Stomach (tissue), 8 donors: ENCODE measurements at regions not wholly inside any gene's neighbourhood (a gene's known extent, or its start where the extent isn't known, plus 50 kb on each side); places are given as distances from the start of the nearest gene placed in this dataset.

Experiments
- DNase-seq, 2 donors: peaks; one replicate each; pipeline versions ENCODE4 v3.0.0 to v3.0.0-alpha.2; 2013 to 2019
- H3K27ac ChIP-seq, 5 donors: fragments of 200-600 bp in 4 of 5; sonication (generic) in 4 of 5; one replicate each; pipeline ENCODE4 v1.5.1; 2013 to 2019; ENCODE audit warnings: mild to moderate bottlenecking in 1 of 5, moderate library complexity in 1 of 5
- H3K27me3 ChIP-seq, 3 donors: fragments of 200-600 bp; sonication (generic); one replicate each; pipeline ENCODE4 v1.5.1; 2017 to 2019; ENCODE audit warnings: mixed run types in 1 of 3
- H3K36me3 ChIP-seq, 4 donors: fragments of 200-600 bp; sonication (generic); 1 replicate in 3 of 4; 2 replicates in 1 of 4; pipeline ENCODE4 v1.5.1; 2016 to 2019
- H3K4me1 ChIP-seq, 4 donors: fragments of 200-600 bp; sonication (generic); one replicate each; pipeline ENCODE4 v1.5.1; 2016 to 2019
- H3K4me3 ChIP-seq, 4 donors: fragments of 200-600 bp; sonication (generic) in 3 of 4; one replicate each; pipeline ENCODE4 v1.5.1; 2016 to 2019; ENCODE audit warnings: mild to moderate bottlenecking in 1 of 4
- H3K9me3 ChIP-seq, 4 donors: fragments of 200-600 bp; sonication (generic); one replicate each; pipeline ENCODE4 v1.5.1; 2016 to 2019
- EP300 ChIP-seq: sonication (generic); formaldehyde crosslinking; IDR thresholded peaks from one replicate; pipeline ENCODE4 v1.6.1; 2017; ENCODE audit warnings: antibody characterized with exemption
- POLR2A ChIP-seq, 4 donors: fragments of 450-650 bp; IDR thresholded peaks; one replicate each; pipeline ENCODE4 v1.6.1; 2016; ENCODE audit warnings: antibody characterized with exemption in 4 of 4, control low read depth in 2 of 4, mild to moderate bottlenecking in 1 of 4, moderate library complexity in 1 of 4
- POLR2AphosphoS5 ChIP-seq, 3 donors: sonication (generic); formaldehyde crosslinking; IDR thresholded peaks; one replicate each; pipeline ENCODE4 v1.6.1; 2016; ENCODE audit warnings: antibody characterized with exemption in 3 of 3
- WGBS, 5 donors: extraction: QIAGEN DNeasy Blood & Tissue Kit in 3 of 5; methylation state at CpG; one replicate each; pipeline versions ENCODE4 v1.1.5 to v1.1.7; 2013 to 2018; 5-methylcytosine and 5-hydroxymethylcytosine counted together
- intact Hi-C: fragments of 100-400 bp; cut with DNase I; formaldehyde crosslinking; loops from one replicate; pipeline ENCODE4 v1.15.1; 2023; ENCODE audit warnings: low total_unique reads
- TF ChIP-seq, protein P1 (sequence below), 7 experiments: fragments of 450-650 bp in 4 of 7; fragments of 200-600 bp in 3 of 7; sonication (generic) in 3 of 7; IDR thresholded peaks; one replicate each; pipeline ENCODE4 v1.5.1; 2016 to 2019; ENCODE audit warnings: antibody characterized with exemption in 7 of 7, control low read depth in 2 of 7, mild to moderate bottlenecking in 1 of 7
- donor health status: healthy with polysubstance abuse.
- donor health status: Bipolar disorder and iron deficiency.
- donor health status: healthy.

DNA sequence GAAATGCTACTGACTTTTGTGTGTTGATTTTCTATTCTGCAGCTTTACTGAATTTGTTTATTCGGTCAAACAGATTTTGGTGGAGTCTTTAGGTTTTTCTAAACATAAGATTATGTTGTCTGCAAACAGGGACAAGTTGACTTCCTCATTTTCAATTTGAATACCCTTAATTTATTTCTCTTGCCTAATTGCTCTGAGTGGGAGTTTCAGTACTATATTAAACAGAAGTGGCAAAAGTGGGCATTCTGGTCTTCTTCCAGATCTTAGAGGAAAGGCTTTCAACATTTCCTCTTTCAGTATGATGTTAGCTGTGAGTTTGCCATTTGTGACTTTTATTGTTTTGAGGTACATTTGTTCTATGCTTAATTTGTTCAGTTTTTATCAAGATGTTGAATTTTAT, 268.5 kb downstream of the WNT5A start:
- Histone ChIP-seq H3K4me1 (no peaks in the 10 kb centered on the region), H3K27ac (no peak overlapping the region), H3K9me3 (peaks cover 0 to 17% (median 0%) of the 10 kb centered on the region in 4 donors), H3K4me3 (no peak overlapping the region), H3K27me3 (no peaks in the 10 kb centered on the region), H3K36me3 (no peaks in the 10 kb centered on the region)
- no peak for DNase-seq
- intact Hi-C loops = no loop called here
- 0 to 48% (median 38%) methylated on average over 1 of the region's 1 CpG for WGBS, 5 donors
- TF ChIP-seq, protein P1, sequence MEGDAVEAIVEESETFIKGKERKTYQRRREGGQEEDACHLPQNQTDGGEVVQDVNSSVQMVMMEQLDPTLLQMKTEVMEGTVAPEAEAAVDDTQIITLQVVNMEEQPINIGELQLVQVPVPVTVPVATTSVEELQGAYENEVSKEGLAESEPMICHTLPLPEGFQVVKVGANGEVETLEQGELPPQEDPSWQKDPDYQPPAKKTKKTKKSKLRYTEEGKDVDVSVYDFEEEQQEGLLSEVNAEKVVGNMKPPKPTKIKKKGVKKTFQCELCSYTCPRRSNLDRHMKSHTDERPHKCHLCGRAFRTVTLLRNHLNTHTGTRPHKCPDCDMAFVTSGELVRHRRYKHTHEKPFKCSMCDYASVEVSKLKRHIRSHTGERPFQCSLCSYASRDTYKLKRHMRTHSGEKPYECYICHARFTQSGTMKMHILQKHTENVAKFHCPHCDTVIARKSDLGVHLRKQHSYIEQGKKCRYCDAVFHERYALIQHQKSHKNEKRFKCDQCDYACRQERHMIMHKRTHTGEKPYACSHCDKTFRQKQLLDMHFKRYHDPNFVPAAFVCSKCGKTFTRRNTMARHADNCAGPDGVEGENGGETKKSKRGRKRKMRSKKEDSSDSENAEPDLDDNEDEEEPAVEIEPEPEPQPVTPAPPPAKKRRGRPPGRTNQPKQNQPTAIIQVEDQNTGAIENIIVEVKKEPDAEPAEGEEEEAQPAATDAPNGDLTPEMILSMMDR (IDR thresholded peaks at IDR 0.05) = no peak
- TF ChIP-seq EP300 = no peak
- no peak for TF ChIP-seq POLR2AphosphoS5 (IDR thresholded peaks at IDR 0.05)
- no peak for TF ChIP-seq POLR2A (IDR thresholded peaks at IDR 0.05)

DNA sequence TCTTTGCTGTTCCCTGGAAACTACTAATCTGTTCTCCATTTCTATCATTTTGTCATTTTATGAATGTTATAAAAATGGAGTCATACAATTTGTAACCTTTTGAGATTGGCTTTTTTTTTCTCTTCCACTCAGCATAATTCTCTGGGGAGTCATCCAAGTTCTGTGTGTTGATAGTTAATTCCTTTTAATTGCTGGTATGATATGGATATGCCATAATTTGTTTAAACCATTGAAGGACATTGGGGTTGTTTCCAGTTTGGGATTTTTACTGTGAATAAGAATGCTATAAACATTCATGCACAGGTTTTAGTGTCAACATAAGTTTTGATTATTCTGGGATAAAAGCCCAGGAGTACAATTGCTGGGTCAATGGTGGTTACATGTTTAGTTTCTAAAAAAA, 279.4 kb downstream of the WNT5A start:
- no peaks in the 10 kb centered on the region for H3K4me1 ChIP-seq
- H3K27me3 ChIP-seq = no peaks in the 10 kb centered on the region
- no peaks in the 10 kb centered on the region for H3K36me3 ChIP-seq
- TF ChIP-seq, protein P1 (IDR thresholded peaks at IDR 0.05) = no peak
- TF ChIP-seq POLR2A (IDR thresholded peaks at IDR 0.05) = no peak
- TF ChIP-seq POLR2AphosphoS5 (IDR thresholded peaks at IDR 0.05) = no peak
- no peak for TF ChIP-seq EP300
- no peaks in the 10 kb centered on the region for H3K9me3 ChIP-seq
- no peak overlapping the region for H3K4me3 ChIP-seq
- no peak overlapping the region for H3K27ac ChIP-seq
- intact Hi-C loops = no loop called here
- no peak for DNase-seq

DNA sequence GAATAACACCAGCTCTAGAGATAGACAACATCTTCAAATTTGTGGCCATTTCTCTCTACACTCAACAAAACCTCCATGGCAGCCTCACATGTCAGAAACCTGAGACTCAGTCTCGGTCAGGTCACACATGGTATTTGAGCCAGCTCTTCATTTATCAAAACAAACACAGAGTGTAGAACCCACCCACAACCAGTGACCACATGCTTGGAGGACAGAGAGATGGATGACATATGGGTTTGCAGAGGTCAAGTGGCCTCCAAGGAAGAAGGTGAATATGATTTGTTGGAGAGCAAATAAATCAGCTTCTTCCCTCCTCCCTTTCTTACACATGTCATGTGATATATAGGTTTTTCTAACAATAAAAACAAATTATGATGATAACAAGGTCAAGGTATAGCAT, 278.1 kb upstream of the LRTM1 start:
- WGBS, 5 donors = 58 to 75% (median 66%) methylated on average over 1 of the region's 1 CpG
- no peak for DNase-seq
- intact Hi-C loops = no loop called here
- Histone ChIP-seq H3K4me1 (no peaks in the 10 kb centered on the region), H3K36me3 (no peaks in the 10 kb centered on the region), H3K9me3 (no peaks in the 10 kb centered on the region), H3K4me3 (no peak overlapping the region), H3K27me3 (no peaks in the 10 kb centered on the region), H3K27ac (no peak overlapping the region)
- TF ChIP-seq POLR2A (IDR thresholded peaks at IDR 0.05) (no peak), POLR2AphosphoS5 (IDR thresholded peaks at IDR 0.05) (no peak), EP300 (no peak)
- TF ChIP-seq, protein P1 (IDR thresholded peaks at IDR 0.05) = no peak

DNA sequence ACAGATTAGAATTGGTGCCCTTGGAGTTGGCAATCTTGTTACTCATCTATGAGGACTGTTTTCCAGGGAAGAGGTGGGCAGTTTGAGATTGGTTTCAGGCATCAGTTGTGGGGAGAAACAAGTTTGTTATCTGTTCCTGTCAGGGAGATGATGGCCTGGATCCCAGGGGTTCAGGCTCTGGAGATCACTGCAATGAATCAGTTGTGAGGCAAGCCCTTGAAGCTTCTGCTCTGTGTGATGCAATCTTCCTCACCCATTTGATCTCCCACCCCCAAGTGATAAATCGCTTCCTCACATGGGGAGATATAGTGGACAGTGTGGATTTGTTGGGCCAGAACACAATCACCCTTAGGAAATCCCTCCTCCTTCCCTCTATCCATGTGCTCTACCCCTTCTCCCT, 276.6 kb upstream of the LRTM1 start:
- Histone ChIP-seq H3K4me3 (no peak overlapping the region), H3K27me3 (no peaks in the 10 kb centered on the region), H3K4me1 (no peaks in the 10 kb centered on the region), H3K27ac (no peak overlapping the region), H3K36me3 (no peaks in the 10 kb centered on the region), H3K9me3 (no peaks in the 10 kb centered on the region)
- intact Hi-C loops = no loop called here
- TF ChIP-seq POLR2A (IDR thresholded peaks at IDR 0.05) = no peak
- 77 to 95% (median 84%) methylated on average over 1 of the region's 1 CpG for WGBS, 5 donors
- no peak for DNase-seq

DNA sequence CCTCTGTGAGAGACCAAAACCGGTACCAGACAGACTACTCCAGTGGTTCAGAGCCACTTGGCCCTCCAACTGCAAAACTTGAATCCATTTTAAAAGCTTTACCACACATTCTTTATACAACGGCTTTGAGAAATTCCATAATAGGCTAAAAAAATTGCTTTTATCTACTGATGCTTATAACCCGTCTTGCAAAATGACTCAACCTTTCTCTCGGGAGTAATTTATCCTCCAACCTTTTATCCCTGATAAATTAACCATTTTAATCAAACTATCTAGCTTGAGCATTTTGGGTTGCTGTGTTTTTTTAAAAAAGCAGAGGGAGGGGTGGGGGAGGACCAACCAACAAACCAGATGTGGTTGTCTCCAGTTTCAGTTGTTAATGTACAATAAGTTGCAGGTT, 275.7 kb upstream of the LRTM1 start:
- H3K27me3 ChIP-seq = no peaks in the 10 kb centered on the region
- intact Hi-C loops = no loop called here
- TF ChIP-seq POLR2A (IDR thresholded peaks at IDR 0.05) (no peak), POLR2AphosphoS5 (IDR thresholded peaks at IDR 0.05) (no peak), EP300 (no peak)
- TF ChIP-seq, protein P1 (IDR thresholded peaks at IDR 0.05) = no peak
- 67 to 78% (median 72%) methylated on average over 4 of the region's 4 CpGs for WGBS, 5 donors
- no peak for DNase-seq
- H3K27ac ChIP-seq = no peak overlapping the region
- H3K36me3 ChIP-seq = no peaks in the 10 kb centered on the region
- H3K9me3 ChIP-seq = no peaks in the 10 kb centered on the region
- no peak overlapping the region for H3K4me3 ChIP-seq
- H3K4me1 ChIP-seq = no peaks in the 10 kb centered on the region
